NCI-H748 treated with DMSO at 0.1 percent for 48 hours (cell line): ENCODE measurements at regions not wholly inside any gene's neighbourhood (a gene's known extent, or its start where the extent isn't known, plus 50 kb on each side); places are given as distances from the start of the nearest gene placed in this dataset.
A peak's percentile ranks its signal among the peaks of the same experiment; 100 is the strongest.
"Not testable (repeated sequence)": the region's sequence is repeated elsewhere in the genome, so short reads cannot be mapped to it uniquely, and the experiment has no call there.

Source experiments
- DNase-seq: peaks from one replicate; lab custom pipeline; 2025; lab: John Stamatoyannopoulos, UW

GRCh38 chr1:234776876-234777855, 167.2 kb upstream of the IRF2BP2 start:
- DNase-seq: peak; percentile 36

- DNase-seq: no peak
Measured at GRCh38 chr1:234776256-234776875, 166.4 kb upstream of the IRF2BP2 start.

GRCh38 chr1:234775477-234776246, 165.7 kb upstream of the IRF2BP2 start:
- no peak for DNase-seq

- DNase-seq: no peak
Measured at GRCh38 chr1:234774971-234775370, 165.0 kb upstream of the IRF2BP2 start.

GRCh38 chr1:234773936-234774677, 164.1 kb upstream of the IRF2BP2 start:
- DNase-seq: no peak

GRCh38 chr1:234772345-234773147, 162.6 kb upstream of the IRF2BP2 start:
- no peak for DNase-seq

GRCh38 chr1:234771642-234772344, 161.8 kb upstream of the IRF2BP2 start:
- DNase-seq: no peak

GRCh38 chr1:234770924-234771540, 161.1 kb upstream of the IRF2BP2 start:
- no peak for DNase-seq

GRCh38 chr1:234769986-234770795, 160.2 kb upstream of the IRF2BP2 start:
- DNase-seq: no peak

GRCh38 chr1:234769284-234769985, 159.5 kb upstream of the IRF2BP2 start:
- no peak for DNase-seq

- DNase-seq: no peak
Measured at GRCh38 chr1:234768569-234769283, 158.7 kb upstream of the IRF2BP2 start.

- DNase-seq: no peak
Measured at GRCh38 chr1:234768171-234768568, 158.2 kb upstream of the IRF2BP2 start.

- no peak for DNase-seq
Measured at GRCh38 chr1:234765672-234766071, 155.7 kb upstream of the IRF2BP2 start.

- no peak for DNase-seq
Measured at GRCh38 chr1:234765181-234765580, 155.2 kb upstream of the IRF2BP2 start.

GRCh38 chr1:234763910-234764309, 153.9 kb upstream of the IRF2BP2 start:
- no peak for DNase-seq

GRCh38 chr1:234763367-234763766, 153.4 kb upstream of the IRF2BP2 start:
- DNase-seq: no peak

- DNase-seq: not testable (repeated sequence)
Measured at GRCh38 chr1:234762127-234762526, 152.1 kb upstream of the IRF2BP2 start.

- no peak for DNase-seq
Measured at GRCh38 chr1:234760303-234760723, 150.3 kb upstream of the IRF2BP2 start.
